ENCODE measurements at regions not wholly inside any gene's neighbourhood (a gene's known extent, or its start where the extent isn't known, plus 50 kb on each side); places are given as distances from the start of the nearest gene placed in this dataset.
"Not testable (repeated sequence)": the region's sequence is repeated elsewhere in the genome, so short reads cannot be mapped to it uniquely, and the experiment has no call there.

DNA sequence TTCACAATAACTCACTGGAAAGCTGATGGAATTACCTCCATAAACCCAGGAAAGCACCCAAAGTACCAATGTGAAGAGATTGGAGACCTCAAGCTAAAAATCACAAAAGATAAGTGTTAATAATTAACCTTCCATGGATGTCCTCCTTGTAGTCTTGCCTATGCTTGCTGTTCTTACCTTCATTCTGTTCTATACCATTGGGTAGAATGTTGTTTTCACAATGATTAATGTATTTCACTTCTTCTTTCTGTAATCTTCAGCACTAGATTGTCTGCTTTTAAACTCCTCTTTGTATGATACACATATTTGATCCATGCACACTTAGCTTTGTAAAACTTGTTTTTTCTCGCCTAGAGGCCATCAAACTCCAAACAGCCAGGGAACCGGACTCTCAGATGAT is 570.3 kb downstream of the RAPGEF2 start:
- DNase-seq: no peak

DNA sequence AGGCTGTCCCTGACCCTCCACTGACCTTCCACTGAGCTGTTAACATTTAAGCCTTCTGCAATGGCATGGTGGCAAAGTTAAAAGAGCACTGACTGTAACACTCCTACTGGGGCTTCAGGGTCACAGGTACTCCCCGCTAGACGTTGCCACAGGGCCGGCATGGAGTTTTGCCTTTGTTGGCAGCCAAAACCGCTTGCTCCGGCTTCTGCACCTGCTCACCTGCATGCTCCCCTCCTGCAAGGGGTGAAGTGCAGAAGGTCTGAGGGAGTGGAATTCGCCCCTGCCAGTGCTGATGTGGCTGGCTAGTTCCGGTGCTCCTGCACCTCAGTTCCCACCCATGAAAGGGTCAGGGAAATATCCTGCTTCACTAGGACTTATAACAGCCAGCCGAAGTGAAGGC is 571.4 kb downstream of the RAPGEF2 start:
- DNase-seq: no peak

- no peak for DNase-seq
Measured at GRCh38 chr4:159677521-159677920, 574.6 kb downstream of the RAPGEF2 start.

- DNase-seq: no peak
Measured at GRCh38 chr4:159682996-159683395, 580.1 kb downstream of the RAPGEF2 start.

DNA sequence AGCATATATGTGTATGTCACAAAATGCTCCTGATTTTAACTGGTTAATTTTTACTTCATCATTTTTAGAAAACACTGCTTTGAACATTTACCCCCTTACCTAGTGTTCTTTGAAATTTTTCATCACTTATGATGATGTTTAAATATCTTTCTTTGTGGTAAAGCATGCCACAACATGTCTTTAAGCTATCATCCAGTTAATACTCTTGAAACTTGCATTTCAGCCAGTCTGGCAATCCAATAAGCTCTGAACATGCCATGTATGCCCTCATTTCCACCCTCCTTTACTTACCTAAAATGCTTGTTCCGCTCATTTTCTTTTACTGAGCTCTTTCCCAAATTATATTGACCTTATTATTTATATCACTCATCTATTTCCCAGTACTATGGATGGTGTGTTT is 581.2 kb downstream of the RAPGEF2 start:
- DNase-seq: no peak

DNA sequence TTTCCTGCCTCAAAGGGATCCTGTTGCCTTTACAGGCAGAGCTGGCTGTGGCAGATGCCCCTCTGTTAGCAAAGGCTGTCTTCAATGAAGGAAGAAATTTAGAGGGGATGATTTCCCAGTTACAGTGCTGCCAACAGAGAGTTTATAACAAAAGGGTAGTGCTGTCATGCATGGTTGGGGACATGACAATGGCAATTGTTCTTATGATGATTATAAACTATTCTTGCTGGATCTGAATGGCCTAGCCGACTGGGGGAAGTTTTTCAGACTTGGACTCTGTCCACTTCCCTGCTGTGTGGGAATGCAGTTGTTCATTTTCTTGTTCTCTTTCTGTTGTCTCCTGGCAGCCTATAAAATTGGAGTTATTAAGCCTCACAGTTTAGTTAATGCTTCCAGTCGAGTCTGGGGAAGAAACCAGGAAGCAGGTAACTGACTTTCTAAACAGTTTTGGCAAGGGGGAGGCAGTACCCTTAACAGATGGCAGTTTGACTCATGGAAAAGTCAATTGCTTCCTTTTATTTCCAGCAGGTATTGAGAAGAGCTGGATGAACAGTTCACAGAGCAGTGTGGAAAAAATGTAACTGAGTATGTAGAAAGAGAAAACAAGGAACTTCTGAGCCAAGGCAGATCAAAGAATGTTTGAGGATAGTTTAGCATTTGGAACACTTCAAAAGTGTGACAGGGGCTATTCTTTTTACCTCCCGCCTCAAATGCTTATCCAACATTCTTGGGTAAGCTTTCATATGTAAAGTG is 582.6 kb downstream of the RAPGEF2 start:
- no peak for DNase-seq

- DNase-seq: no peak
Measured at GRCh38 chr4:159689526-159689925, 586.6 kb downstream of the RAPGEF2 start.

GRCh38 chr4:159697322-159698283 is 594.7 kb downstream of the RAPGEF2 start:
- DNase-seq: no peak

DNA sequence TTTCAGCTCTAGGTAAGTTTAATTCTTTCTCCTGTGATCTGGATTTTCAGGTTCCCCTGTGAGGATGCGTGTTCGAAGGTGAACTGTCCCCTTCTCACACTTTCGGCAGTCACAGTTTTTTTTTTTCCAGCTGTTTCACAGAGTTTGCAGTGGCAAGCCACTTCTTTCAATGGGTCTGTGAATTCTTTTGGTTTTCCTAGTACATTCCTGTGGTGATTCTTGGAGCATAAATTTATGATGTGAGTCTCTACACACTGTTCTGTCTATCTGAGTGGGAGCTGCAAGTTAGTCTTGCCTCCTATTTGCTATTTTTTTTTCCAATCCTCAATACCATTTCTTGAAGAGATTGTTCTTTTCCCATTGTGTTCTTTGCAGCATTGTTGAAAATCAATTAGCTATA is 595.5 kb downstream of the RAPGEF2 start:
- no peak for DNase-seq

GRCh38 chr4:159702200-159702599 is 599.3 kb downstream of the RAPGEF2 start:
- DNase-seq: no peak

- no peak for DNase-seq
Measured at GRCh38 chr4:159705334-159705733, 602.5 kb downstream of the RAPGEF2 start.

DNA sequence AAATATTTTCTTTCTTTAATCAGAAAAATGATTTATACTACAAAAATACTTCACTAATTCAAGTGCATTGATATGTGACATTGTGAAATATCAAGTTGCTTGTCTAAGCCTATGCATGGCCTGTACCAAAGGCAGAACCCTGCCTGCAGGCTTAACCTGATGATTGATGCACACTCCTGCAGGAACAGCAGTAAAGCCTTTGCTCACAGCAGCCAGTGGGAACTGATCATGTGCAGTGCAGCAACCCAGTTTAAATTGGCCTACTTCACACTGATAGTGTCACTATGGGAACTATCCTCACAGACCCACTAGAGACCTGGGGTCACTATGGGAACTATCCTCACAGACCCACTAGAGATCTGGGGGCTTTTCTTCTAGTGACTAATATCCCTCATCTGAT is 603.8 kb downstream of the RAPGEF2 start:
- DNase-seq: no peak

DNA sequence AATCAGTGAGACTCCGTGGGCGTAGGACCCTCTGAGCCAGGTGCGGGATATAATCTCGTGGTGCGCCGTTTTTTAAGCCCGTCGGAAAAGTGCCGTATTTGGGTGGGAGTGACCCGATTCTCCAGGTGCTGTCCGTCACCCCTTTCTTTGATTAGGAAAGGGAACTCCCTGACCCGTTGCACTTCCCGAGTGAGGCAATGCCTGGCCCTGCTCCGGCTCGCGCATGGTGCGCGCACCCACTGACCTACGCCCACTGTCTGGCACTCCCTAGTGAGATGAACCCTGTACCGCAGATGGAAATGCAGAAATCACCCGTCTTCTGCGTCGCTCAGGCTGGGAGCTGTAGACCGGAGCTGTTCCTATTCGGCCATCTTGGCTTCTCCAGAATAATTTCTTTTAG is 612.3 kb downstream of the RAPGEF2 start:
- DNase-seq: not testable (repeated sequence)

GRCh38 chr4:159719531-159719930 is 616.7 kb downstream of the RAPGEF2 start:
- DNase-seq: no peak

GRCh38 chr4:159722052-159722451 is 619.2 kb downstream of the RAPGEF2 start:
- DNase-seq: no peak

DNA sequence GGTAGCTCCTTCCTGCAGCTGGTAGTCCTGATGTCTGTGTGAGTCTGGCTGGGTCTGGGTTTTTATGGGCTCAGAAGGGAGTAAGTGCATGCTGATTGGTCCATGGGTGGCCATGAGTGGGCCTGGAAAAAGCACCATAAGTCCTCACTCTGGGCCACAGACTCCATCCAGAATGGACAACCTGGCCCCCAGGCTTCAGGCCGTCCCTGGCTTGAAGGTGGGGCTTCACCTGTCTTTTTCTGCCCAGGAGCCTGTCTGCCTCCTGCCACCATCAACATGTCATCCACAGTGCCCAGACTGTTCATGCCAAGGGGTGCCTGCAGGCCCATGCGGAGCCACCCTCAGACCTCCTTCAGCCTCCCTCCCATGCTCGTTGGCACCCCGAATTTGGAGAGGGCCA is 620.0 kb downstream of the RAPGEF2 start:
- DNase-seq: no peak

- no peak for DNase-seq
Measured at GRCh38 chr4:159723341-159724048, 620.6 kb downstream of the RAPGEF2 start.

GRCh38 chr4:159725571-159725970 is 622.7 kb downstream of the RAPGEF2 start:
- DNase-seq: no peak

- no peak for DNase-seq
Measured at GRCh38 chr4:159735281-159736207, 632.7 kb downstream of the RAPGEF2 start.

DNA sequence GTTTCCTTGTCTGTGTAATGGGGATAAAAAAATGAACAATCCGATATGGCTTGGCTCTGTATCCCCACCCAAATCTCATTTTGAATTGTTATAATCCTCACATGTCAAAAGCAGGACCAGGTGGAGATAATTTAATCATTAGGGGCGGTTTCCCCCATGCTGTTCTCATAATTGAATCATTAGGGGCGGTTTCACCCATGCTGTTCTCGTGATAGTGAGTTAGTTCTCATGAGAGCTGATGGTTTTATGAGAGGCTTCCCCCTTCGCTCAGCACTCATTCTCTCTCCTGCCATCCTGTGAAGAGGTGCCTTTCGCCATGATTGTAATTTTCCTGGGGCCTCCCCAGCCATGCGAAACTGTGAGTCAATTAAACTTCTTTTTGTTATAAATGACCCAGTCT is 633.5 kb downstream of the RAPGEF2 start:
- no peak for DNase-seq

DNA sequence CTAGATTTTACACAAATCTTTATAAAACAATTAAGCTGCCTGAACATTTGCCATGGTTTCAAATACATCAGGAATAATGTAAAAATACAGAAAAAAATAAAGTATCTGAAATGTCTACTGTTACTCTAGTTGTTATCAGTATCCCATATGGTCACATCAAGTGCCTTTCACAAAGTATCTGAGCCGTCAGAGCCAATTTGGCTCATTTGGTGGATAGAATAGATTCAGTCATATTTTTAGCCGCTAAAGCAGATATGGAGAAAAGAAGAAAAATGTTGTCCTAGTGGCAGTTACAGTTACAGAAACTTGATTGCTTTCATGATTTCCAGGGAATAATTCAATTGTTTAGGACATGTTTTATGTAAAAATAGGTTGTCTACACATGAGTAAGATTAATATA is 641.1 kb downstream of the RAPGEF2 start:
- DNase-seq: no peak

DNA sequence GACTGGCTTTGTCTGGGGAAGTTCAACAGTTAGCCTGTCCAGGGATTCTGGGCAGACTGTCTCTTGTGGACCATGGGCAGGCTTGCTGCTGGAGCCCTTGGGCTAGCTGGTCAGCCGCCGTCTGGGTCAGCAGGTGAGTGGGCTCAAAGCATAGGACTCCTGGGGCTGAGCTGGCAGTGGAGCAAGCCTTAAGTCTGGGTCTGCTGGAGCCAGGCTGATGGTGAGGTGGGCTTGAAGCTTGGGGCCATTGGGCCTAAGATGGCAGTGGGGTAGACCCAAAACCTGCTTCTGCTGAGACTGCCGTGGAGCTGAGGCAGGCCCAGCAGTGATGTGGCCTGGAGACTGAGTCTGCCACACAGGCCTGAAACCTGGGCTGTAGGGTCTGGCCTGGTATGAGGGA is 645.1 kb downstream of the RAPGEF2 start:
- DNase-seq: no peak
